ENCODE measurements at regions not wholly inside any gene's neighbourhood (a gene's known extent, or its start where the extent isn't known, plus 50 kb on each side); places are given as distances from the start of the nearest gene placed in this dataset.

DNA sequence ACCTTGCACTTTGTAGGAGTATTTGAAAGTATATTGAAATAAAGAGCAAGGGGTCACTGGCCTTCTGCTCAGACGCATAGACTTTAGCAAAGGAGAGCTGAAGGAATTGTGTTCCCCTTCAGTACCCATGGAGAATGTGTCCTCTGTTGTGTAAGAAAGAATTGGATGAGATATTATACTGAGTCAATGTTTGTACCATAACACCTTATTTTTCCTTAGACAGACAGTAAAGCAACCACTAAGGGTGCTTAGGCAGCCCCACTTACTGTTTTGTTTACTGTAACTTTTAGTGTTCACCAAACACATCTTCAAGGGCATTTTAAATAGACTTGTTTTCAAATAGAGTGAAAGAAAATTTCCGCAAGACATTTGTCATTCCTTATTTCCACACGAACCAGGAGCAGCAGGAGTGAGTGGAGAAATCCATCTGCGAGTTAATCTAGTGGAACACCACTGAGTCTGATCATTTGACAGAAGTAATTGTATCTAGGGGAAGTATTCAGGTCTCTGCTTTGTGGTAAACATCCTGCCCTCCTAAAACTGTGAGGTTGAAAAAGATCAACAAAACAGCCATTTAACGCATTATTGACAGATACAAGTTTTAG, 89.5 kb downstream of the SLIT2 start:
- H3K79me2 ChIP-seq (ENCODE audit: control insufficient read depth, insufficient read depth, low read length): no peaks in the 10 kb centered on the region
- DNase-seq (ENCODE audit: low read depth, low spot score) (no peak), FAIRE-seq (no peak)
- TF ChIP-seq FOS (IDR thresholded peaks at IDR 0.05; ENCODE audit: borderline replicate concordance, insufficient read depth, low read length) (no peak), MYC (IDR thresholded peaks at IDR 0.05; ENCODE audit: low read depth, low read length) (no peak), JUN (IDR thresholded peaks at IDR 0.05; ENCODE audit: borderline replicate concordance, insufficient read depth, insufficient read length, low read depth) (no peak), POLR2A (IDR thresholded peaks at IDR 0.05; ENCODE audit: low read depth, low read length) (no peak), GATA2 (IDR thresholded peaks at IDR 0.05; ENCODE audit: insufficient read depth, insufficient read length, low read depth, low read length) (no peak), EZH2 (IDR thresholded peaks at IDR 0.05; ENCODE audit: borderline replicate concordance, low read depth, low read length, severe bottlenecking) (no peak), POLR2AphosphoS5 (IDR thresholded peaks at IDR 0.05; ENCODE audit: insufficient read depth, low read depth, low read length) (no peak)
- TF ChIP-seq, protein P1, sequence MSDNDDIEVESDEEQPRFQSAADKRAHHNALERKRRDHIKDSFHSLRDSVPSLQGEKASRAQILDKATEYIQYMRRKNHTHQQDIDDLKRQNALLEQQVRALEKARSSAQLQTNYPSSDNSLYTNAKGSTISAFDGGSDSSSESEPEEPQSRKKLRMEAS (IDR thresholded peaks at IDR 0.05; ENCODE audit: insufficient read depth, insufficient read length): no peak
- TF ChIP-seq, protein P2, sequence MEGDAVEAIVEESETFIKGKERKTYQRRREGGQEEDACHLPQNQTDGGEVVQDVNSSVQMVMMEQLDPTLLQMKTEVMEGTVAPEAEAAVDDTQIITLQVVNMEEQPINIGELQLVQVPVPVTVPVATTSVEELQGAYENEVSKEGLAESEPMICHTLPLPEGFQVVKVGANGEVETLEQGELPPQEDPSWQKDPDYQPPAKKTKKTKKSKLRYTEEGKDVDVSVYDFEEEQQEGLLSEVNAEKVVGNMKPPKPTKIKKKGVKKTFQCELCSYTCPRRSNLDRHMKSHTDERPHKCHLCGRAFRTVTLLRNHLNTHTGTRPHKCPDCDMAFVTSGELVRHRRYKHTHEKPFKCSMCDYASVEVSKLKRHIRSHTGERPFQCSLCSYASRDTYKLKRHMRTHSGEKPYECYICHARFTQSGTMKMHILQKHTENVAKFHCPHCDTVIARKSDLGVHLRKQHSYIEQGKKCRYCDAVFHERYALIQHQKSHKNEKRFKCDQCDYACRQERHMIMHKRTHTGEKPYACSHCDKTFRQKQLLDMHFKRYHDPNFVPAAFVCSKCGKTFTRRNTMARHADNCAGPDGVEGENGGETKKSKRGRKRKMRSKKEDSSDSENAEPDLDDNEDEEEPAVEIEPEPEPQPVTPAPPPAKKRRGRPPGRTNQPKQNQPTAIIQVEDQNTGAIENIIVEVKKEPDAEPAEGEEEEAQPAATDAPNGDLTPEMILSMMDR (IDR thresholded peaks at IDR 0.05; ENCODE audit: extremely low read depth in 1 of 2, insufficient read depth in 1 of 2, low read depth in 1 of 2, low read length in 2 of 2): no peak
- H3K9me1 ChIP-seq (replicated peaks; ENCODE audit: control insufficient read depth, extremely low read depth, insufficient read depth, low read length): no peaks in the 10 kb centered on the region
- no peaks in the 10 kb centered on the region for H3K9me3 ChIP-seq (replicated peaks; ENCODE audit: control insufficient read depth, insufficient read depth, low read length)
- ChIA-PET CTCF (no interaction called here), POLR2A (no interaction called here)
- dilution Hi-C loops (cut with MboI; ENCODE audit: extremely low pct_ligation_motif_present, low sequenced_read_pairs): no loop called here
- H3K4me1 ChIP-seq (ENCODE audit: control insufficient read depth, extremely low read depth, insufficient read depth, low read length): no peaks in the 10 kb centered on the region
- no TSS peak for BruUV-seq (replicated peaks)
- H3K27ac ChIP-seq (ENCODE audit: insufficient read depth, low read depth, low read length): no peak overlapping the region
- H3K9ac ChIP-seq (replicated peaks; ENCODE audit: extremely low read depth, insufficient read depth, low read length): no peak overlapping the region
- no peak overlapping the region for H3K4me2 ChIP-seq (ENCODE audit: insufficient read depth, low read length)
- H3K4me3 ChIP-seq (replicated peaks in 1 of 3; ENCODE audit: insufficient read depth in 1 of 3, low read depth in 1 of 3, low read length in 3 of 3): no peak overlapping the region
- intact Hi-C loops (cut with micrococcal nuclease): no loop called here
- H4K20me1 ChIP-seq (replicated peaks; ENCODE audit: control insufficient read depth, extremely low read depth, insufficient read depth, low read length): no peaks in the 10 kb centered on the region
- no peak overlapping the region for H2AFZ ChIP-seq (ENCODE audit: low read depth, low read length)
- no peaks in the 10 kb centered on the region for H3K36me3 ChIP-seq (ENCODE audit: control insufficient read depth in 2 of 2, extremely low read depth in 1 of 2, insufficient read depth in 2 of 2, low read length in 2 of 2)
- no peaks in the 10 kb centered on the region for H3K27me3 ChIP-seq (ENCODE audit: control insufficient read depth in 2 of 2, insufficient read depth in 2 of 2, low read length in 2 of 2)

Data from endothelial cell of umbilical vein (primary cell).